Inflammatory macrophage treated with lipopolysaccharide for 1 hour (primary cell): ENCODE measurements at regions not wholly inside any gene's neighbourhood (a gene's known extent, or its start where the extent isn't known, plus 50 kb on each side); places are given as distances from the start of the nearest gene placed in this dataset.

Experiments used
- DNase-seq, 2 donors: peaks; one replicate each; pipeline ENCODE4 v3.0.0-alpha.2; 2020 to 2022

DNA sequence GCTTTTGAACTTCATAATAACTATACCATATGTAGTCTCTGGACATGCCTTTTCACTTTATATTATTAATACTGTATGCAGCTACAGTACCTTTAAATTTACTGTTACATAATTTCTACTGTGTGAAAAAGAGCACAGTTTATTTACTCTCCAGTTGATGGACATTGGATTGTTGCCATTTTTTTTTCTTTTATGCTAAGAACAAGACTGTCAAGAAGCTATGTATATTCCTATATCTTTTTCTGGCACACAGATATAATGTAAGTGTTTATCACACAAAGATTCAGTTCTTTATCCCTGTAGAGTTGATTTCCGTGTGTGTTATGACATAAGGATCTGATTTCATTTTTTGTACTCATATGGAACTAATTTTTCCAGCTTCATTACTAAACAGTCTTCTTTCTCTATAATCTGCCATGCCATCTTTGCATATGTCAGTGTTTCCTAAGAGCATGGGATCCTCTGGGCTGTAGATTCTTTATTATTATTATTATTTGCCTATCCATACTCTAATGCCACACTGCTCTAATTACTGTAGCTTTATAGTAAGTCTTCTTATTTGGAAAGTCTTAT, 593.0 kb upstream of the ATP2B1 start:
- no peak for DNase-seq

DNA sequence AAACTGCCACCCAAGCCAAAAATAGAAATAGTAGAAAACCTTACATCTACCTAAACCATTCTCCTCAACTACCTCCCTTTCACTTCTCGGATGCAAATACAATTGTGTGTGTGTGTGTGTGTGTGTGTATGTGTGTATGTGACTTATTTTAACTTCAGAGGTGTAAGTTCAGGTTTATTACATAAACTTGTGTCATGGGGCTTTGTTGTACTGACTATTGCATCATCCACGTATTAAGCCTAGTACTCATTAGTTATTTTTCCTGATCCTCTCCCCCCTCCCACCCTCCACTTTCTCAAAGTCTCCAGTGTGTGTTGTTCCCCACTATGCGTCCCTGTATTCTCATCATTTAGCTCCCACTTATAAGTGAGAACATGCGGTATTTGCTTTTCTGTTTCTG, 592.5 kb upstream of the ATP2B1 start:
- no peak for DNase-seq

DNA sequence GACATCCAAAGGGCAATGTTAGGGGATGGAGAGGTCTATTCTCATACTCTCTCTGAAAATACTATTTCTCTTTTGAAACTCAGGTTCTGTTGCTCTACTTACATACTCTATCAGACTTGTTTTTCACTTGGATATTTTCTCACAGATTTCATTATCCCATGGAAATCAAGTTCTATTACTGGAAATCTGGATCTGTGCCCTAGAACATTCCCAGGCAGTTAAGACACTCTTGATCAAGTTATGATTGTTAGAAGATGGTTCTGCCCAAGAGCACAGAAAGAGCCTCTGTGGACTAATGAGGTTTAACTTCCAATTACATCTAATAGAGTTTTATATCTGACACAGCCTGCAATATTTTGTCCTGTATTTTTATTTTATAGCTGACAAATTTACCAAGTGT, 591.0 kb upstream of the ATP2B1 start:
- no peak for DNase-seq

DNA sequence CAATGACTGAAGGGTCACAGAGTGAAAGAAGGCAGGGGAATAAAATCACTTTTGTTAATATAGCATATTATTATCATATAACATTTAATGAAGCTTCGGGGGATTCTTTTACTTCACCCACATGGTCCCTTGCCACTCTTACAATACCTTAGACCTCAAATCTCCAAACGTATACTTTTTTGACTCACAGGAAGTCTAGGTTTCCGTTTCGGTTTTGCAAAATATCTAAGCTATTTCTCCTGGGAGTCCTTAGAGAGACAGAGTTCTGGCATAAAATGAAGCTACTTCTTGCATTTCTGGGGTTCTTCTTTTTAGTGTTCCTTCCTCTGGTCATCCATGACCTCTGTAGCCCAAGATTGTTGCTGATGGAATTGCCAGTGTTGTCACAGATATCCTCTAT, 590.5 kb upstream of the ATP2B1 start:
- DNase-seq: no peak

DNA sequence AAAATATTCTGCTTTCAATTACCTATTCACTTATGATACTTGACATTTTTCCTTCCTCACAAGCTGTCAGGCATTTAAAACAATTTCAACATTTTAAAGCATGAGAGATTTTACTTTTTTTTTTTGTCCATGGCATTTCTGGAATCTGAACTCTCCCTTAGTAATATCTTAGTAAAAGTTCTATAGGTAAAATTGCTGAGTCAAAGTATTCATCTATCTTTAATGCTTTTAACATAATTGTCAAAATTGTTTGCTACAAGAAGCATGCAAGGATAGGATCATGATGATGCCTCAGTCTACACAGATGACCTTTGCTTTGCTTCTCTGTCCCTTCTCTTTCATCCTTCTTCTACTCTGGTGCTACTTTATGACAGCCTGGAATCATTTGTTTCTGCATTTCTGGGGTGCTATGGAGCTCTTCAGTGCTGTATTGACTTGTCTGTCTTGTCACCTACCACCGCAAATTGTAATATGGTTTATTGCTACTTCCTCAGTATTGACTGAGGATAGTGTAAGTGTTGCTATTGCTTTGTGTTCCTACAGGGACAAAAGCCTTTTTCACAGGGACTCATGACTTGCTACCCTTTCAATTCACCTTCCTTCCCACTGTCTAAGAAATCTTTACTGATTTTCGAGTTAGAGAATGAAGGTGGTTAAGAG, 589.8 kb upstream of the ATP2B1 start:
- no peak for DNase-seq

DNA sequence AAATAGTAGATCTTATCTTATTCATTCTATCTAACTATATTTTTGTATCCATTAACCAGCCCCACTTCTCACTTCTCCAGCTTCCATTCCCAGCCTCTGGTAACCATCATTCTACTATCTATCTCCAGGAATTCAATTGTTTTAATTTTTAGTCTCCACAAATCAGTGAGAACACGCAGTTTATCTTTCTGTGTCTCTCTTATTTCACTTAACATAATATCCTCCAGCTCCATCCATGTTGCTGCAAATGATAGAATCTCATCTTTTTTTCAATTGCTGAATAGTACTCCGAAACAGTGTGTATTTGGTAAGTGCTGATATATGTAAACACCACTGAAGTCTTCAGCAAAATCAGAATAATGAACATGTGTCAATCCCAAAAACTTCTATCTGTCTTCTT, 587.2 kb upstream of the ATP2B1 start:
- no peak for DNase-seq

DNA sequence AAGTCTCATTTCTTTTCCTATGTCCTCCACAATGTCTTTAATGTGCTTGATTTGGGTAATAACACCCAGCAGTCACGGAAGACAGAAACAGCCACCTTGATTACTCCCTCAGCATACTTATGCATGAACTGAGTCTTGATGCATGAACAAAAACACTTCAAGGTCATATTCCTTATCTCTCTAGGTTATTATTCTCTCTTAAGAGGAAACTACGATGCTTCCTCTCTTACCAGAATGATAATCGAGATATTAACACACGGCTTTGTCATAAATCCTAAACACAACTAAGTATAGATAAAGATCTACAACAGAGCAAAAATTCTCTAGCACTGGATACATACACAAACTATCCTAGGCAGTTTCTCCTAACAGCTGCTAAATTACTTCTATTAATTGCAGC, 583.5 kb upstream of the ATP2B1 start:
- DNase-seq: no peak

DNA sequence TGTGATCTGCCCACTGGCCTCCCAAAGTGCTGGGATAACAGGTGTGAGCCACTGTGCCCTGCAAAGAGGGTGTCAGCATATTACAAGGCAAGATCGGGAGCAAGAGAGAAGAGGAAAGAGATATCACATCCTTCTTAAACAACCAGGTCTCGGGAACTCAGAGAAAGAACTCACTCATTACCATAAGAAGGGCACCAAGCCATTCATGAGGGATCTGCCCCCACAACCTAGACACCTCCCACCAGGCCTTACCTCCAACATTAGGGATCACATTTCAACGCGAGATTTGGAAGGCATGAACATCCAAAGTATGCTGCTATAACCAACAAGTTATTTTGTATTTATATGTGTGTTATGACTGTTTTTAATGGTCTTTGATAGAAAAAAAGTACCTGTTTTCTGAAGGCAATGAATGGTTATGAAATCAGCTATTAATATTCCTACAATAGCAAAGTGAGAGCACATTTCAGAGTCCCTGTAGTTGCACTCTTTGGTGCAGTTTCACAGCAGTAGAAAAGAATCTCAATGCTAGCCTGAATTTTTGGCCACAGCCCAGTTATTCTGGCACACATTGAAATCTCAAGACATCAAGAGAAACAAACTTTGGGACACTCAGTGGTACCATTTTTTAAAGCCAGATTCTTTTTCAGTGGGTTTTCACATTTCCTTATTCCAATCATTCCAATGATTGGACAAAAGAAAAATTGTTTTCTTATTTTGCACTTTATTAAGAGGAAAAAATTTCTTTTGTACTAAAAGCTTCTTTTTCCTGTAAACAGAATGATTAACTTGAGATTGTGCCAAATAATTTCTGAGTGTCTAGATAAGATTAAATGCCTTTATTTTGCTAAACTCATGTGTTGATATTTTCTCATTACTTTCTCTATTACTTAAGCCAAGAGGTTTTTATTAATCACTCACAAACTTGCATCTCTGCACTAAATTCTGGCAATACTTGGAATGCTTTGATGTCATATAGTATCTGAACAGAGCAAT, 582.6 kb upstream of the ATP2B1 start:
- no peak for DNase-seq

DNA sequence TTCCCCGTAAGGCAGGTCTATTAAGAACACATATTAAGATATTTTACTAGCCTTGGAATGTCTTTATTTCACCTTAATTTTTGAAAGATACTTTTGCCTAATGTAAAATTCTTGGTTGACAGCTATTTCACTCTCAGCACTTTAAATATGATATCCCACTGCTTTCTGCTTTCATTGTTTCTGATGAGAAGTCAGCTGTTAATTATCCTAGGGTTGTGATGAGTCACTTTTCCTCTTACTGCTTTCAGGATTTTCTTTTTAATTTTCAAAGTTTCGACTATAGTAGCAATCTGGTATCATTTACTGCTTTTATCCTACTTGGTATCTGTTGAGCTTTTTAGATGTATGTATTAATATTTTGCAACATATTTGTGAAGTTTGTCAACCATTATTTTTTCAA, 578.9 kb upstream of the ATP2B1 start:
- DNase-seq: no peak

DNA sequence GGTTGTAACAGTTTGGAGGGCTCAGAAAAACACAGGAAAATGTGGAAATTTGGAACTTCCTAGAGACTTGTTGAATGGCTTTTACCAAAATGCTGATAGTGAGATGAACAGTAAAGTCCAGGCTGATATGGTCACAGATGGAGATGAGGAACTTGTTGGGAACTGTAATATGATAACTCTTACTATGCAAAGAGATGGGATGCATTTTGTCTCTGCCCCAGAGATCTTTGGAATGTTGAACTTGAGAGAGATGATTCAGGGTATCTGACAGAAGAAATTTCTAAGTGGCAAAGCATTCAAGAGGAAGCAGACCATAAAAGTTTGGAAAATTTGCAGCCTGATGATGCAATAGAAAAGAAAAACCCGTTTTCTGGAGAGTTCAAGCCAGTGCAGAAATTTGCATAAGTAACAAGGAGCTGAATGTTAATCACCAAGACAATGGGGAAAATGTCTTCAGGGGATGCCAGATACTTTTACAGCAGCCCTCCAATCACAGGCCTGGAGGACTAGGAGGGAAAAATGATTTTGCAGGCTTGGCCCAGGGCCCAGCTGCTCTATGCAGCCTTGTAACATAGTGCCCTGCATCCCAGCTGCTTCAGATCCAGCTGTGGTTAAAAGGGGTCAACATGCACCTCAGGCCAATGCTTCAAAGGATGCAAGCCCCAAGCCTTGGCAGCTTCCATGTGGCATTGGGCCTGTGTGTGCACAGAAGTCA, 572.7 kb upstream of the ATP2B1 start:
- peak in 1 of 2 donors; percentile 9 for DNase-seq

DNA sequence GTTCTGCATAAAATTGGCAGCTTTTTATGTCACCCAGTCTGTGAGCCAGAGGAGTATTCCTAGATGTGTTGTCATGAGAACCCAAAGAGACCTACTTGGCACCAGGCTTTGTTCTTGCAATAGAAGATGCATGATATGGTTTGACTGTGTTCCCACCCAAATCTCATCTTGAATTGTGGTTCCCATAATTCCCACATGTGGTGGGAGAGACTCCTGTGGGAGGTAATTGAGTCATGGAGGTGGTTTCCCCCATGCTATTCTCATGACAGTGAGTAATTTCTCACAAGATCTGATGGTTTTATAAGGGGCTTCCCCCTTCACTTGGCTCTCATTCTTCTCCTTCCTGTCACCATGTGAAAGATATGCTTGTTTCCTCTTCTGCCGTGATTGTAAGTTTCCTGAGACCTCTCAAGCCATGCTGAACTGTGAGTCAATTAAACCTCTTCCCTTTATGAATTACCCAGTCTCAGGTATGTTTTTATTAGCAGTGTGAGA, 572.0 kb upstream of the ATP2B1 start:
- DNase-seq: peak; percentile 50 to 65

DNA sequence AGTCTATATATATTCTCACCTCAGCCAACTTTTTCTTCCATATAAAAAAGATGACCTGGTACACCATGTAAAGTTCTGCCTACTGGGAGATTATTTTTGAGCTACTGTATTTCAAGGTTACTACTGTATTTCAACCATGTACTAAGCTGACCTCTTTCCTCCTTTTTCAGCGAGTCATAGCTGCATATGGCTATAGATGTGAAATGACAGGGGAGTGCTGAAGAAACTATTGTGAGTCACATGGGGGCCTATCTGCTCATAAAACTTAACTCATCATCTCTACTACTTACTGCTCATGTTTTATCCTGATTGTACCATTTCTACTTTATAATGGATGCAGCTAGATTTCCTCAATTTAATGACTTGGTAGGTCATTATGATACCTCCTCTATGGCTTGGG, 571.4 kb upstream of the ATP2B1 start:
- DNase-seq: peak; percentile 9 to 14

DNA sequence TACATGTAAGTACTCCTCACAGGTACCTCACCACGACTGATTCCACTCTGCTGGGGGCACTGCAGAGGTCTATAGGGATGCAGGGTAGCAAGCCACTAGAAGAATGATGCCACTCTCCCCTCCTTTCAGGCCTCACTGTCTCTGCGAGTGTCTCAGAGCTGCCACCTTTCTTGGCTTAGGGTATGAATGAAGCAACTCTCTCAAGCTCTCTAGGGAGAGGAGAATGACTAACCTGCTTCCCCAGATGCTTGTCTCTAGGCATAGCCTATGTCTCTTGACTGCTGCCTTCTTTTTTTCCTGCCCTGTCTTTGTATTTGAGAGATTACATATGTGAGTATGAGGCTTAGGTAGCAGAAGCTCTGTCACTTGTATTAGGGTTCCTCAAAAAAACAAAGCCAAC, 566.5 kb upstream of the ATP2B1 start:
- no peak for DNase-seq

DNA sequence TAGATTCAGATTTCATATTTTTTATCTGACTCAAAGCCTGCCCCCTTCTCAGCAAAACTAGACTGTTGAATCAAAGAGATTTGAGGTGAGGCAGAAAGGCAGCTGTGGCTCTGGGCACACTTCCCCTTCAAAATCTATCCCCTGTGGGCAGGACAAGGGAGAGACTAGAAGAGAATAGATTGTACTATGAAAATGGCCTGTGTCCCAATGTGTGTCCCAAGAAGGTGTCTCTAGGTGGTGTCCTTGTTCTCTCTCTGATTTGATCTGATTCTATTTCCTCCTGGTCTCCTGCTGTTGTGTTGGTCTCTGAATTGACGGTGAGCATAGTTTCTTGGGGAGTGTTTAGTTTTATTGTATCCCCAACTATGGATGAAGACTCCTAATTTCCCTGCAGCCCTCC, 565.8 kb upstream of the ATP2B1 start:
- DNase-seq: no peak

DNA sequence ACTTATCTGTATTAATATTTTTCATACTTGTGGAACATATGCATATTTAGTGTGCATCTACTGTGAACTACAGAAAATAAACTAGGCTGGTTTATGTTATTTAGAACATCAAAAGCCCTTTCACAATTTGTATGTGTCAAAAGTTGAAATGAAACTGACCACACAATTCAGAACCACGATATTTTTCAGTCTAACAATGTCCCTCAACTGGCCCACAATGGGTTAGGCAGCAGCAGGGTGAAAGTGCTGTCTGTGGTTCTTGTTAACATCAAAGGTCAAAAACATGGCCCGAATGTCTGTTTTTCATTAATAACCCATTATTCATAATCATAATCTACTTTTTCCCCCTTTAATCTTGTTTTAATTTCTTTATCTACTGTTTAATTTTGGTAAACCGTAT, 559.9 kb upstream of the ATP2B1 start:
- DNase-seq: no peak

DNA sequence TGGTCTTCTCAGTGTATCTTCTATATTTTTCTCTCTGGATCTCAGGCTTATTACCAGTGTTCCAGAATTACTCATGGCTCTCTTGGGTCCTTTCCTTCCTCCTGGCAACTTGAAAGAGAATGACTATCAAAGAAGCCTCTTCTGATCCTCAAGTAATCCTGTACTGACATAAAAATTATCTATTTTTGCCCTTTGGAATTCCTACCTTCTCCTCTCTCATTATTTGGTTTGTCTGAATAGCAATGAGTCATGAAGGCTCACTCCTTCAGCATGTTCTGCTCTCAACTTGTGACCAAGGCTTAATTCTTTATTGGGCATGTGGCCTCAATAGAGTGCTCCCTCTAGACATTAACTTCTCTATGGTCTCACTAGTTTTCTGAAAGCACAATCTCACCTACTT, 553.6 kb upstream of the ATP2B1 start:
- DNase-seq: no peak

DNA sequence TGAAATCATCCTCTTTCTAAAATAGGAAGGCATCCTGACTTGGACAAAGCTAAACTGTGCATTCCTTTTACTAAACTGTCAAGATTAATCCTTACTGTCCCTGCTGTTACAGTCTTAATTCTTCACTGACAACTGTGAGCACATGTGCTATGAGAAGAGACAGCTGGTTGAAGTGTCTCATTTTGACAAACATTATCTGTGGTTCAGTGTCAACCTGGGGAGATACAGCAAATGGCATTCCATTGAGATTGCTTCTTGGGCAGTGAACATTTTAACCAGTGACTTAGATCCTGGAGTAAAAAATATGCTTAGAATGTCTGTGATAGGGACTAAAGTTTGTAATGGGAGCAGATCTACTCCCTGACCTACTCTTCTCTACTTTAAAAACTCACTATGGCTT, 552.6 kb upstream of the ATP2B1 start:
- no peak for DNase-seq

DNA sequence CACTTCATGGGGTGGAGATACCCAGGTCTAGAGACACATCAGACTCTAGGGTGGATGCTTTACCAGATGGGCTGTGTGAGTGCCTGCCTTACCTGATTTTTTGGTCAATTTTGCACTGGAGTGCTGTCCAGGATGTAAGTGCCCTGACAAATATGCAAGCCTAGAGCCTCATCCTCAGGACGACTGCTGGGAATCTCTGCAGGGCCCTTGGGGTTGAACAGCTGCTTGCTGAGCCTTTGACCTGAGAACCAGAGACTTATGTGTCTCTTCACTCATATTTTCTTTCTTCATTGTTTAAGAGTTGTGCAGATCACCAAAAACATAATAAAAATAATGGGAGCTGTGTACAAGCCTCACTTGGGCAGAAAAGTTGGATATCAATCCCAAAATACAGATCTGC, 551.5 kb upstream of the ATP2B1 start:
- DNase-seq: no peak

DNA sequence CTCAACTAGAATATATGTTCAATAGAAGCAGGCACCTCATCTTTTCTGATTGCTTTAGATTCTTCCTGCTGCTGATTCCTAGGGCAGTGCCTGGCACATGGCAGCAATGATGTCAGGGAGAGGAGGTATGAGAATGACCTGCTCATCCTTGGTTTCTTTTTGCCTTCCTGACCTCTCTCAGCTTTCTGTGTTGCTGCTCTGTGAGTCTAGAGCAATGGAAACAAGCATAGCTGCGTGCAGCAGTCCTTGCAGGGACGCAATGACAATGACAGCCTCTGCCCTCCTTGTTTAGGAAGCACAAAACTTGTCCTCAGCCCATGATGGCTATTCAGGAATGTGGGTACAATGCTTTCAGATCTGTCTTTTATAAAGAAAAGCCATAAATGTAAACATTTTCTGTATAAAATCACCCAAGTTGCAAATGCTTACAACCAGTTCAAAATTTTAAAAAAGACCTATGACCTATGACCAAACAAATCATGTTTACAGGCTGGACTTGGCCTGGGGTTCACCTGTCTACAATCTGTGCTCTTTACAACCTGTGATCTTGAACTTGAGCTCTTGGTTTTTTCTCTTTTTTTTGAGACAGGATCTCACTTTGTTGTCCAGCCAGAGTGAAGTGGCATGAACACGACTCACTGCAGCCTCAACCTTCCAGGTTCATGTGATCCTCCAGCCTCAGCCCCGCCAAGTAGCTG, 549.4 kb upstream of the ATP2B1 start:
- DNase-seq: no peak

DNA sequence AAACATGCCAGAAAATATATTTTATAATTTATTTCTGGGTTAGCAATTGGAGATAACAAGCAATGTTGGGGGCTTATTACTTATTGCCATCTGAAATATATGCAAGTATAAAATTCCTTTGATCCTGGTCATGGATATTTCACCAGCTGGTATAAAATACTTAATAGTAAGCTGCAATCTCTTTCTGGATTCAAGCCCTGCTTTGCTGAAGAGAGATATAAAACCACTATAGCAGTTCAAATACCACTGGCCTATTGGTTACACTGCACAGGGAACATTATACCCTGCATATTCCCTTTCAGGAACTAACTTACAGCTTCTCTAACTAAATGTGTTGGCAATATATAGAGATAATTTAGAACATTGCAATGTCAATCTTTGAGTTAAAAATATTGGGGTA, 546.2 kb upstream of the ATP2B1 start:
- no peak for DNase-seq

DNA sequence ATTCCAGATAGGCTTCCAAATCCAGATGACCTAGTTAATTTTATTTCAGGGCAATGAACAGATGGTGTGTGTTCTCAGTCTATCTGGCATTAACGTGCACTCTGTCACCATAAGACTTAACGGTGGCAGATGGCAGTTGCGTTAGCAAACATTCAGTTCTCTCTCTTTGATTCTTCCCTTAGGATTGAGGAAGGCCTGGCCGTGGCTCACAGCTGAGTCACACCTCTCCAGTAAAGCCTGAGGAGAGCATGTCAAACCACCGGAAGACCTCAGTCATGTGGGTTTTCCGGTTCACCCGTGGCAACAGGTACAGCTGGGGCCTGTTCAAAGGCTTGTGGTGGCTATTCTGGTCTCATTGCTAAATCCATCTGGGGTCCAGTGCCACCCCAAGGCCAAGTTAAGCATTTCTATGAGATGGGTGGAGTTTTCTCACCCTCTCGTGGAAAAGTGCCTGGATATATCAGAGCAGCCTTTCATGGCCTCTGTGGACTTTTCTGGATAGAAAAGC, 545.1 kb upstream of the ATP2B1 start:
- DNase-seq: peak; percentile 57 to 58

DNA sequence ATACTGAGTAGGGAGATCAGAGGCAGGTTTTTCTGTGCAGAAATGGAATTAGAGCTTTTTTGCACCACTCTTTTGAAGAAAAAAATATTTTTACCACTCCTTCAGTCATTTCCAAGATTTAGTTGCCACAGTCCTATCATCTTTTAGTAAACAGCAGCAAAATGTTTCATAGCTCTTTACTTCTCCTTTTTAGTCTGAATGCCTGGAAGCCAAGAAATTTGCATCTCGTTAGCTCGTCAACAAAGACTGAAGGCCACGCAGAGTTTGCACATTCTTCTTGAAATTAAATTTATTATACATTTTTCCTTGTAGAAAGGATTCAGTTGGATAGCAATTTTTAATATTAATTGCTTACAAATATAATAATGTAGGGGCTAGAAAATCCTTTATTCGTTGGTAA, 544.5 kb upstream of the ATP2B1 start:
- peak; percentile 30 to 62 for DNase-seq
